OCI-LY3 (cell line): ENCODE measurements at regions not wholly inside any gene's neighbourhood (a gene's known extent, or its start where the extent isn't known, plus 50 kb on each side); places are given as distances from the start of the nearest gene placed in this dataset.

ENCODE experiments used
- CTCF ChIP-seq: fragments of 200-600, 300-600 bp; sonication (generic); IDR thresholded peaks from 2 replicates; pipeline ENCODE4 v1.5.1; 2014; ENCODE audit warnings: antibody characterized with exemption, low read length, low read depth
- EZH2phosphoT487 ChIP-seq: fragments of 200-600 bp; shearing (Covaris generic); IDR thresholded peaks from 2 replicates; pipeline ENCODE4 v1.6.1; 2018; ENCODE audit warnings: antibody characterized with exemption, mixed run types, low read depth

- TF ChIP-seq EZH2phosphoT487 (no peak), CTCF (no peak)
Observed at GRCh38 chr1:48080331-48081255, 83.4 kb upstream of the TRABD2B start.
